PFSK-1 (cell line): ENCODE measurements at regions not wholly inside any gene's neighbourhood (a gene's known extent, or its start where the extent isn't known, plus 50 kb on each side); places are given as distances from the start of the nearest gene placed in this dataset.

Experiments used
- FOXP2 ChIP-seq: optimal IDR thresholded peaks from 2 replicates; pipeline ENCODE3; 2011; ENCODE audit warnings: borderline replicate concordance, control low read depth, inconsistent platforms; ENCODE audit not compliant: insufficient read depth; ENCODE audit errors: extremely low read length, extremely low read depth
- POLR2AphosphoS5 ChIP-seq: IDR thresholded peaks from 2 replicates; pipeline ENCODE4 v1.6.1; 2012; ENCODE audit warnings: low read depth, mild to moderate bottlenecking, control low read depth, low read length, moderate library complexity
- REST ChIP-seq, 2 experiments: IDR thresholded peaks; 2 replicates each; pipeline versions ENCODE4 v1.6.1 to v1.8.0; 2011 to 2012; ENCODE audit warnings: low read depth in 2 of 2, low read length in 2 of 2, control low read depth in 1 of 2, inconsistent platforms in 1 of 2, mild to moderate bottlenecking in 1 of 2, moderate library complexity in 1 of 2; ENCODE audit not compliant: insufficient read depth in 1 of 2
- SIN3A ChIP-seq: IDR thresholded peaks from 2 replicates; pipeline ENCODE4 v1.6.1; 2012; ENCODE audit warnings: mild to moderate bottlenecking, low read length, moderate library complexity, borderline replicate concordance; ENCODE audit not compliant: insufficient read depth
- TAF1 ChIP-seq: IDR thresholded peaks from 2 replicates; pipeline ENCODE4 v1.6.1; 2012; ENCODE audit warnings: low read length, control low read depth, borderline replicate concordance; ENCODE audit not compliant: insufficient read depth

GRCh38 chr4:126907389-126907788 lies 725.4 kb upstream of the INTU start:
- no peak for TF ChIP-seq REST (IDR thresholded peaks at IDR 0.05; ENCODE audit: insufficient read depth in 1 of 2, low read depth in 2 of 2, low read length in 2 of 2)
- no peak for TF ChIP-seq FOXP2
- no peak for TF ChIP-seq POLR2AphosphoS5
- TF ChIP-seq TAF1: no peak
- no peak for TF ChIP-seq SIN3A

GRCh38 chr4:126916049-126916625 lies 716.6 kb upstream of the INTU start:
- TF ChIP-seq REST (IDR thresholded peaks at IDR 0.05; ENCODE audit: insufficient read depth in 1 of 2, low read depth in 2 of 2, low read length in 2 of 2): no peak
- no peak for TF ChIP-seq POLR2AphosphoS5
- TF ChIP-seq TAF1: no peak
- TF ChIP-seq SIN3A: no peak
- TF ChIP-seq FOXP2: no peak

GRCh38 chr4:126916626-126917140 lies 716.1 kb upstream of the INTU start:
- TF ChIP-seq TAF1: no peak
- TF ChIP-seq SIN3A: no peak
- no peak for TF ChIP-seq FOXP2
- TF ChIP-seq REST (IDR thresholded peaks at IDR 0.05; ENCODE audit: insufficient read depth in 1 of 2, low read depth in 2 of 2, low read length in 2 of 2): no peak
- TF ChIP-seq POLR2AphosphoS5: no peak

GRCh38 chr4:126924237-126924636 lies 708.5 kb upstream of the INTU start:
- TF ChIP-seq FOXP2: no peak

- no peak for TF ChIP-seq POLR2AphosphoS5
- TF ChIP-seq SIN3A: no peak
- TF ChIP-seq TAF1: no peak
- no peak for TF ChIP-seq FOXP2
- no peak for TF ChIP-seq REST (IDR thresholded peaks at IDR 0.05; ENCODE audit: insufficient read depth in 1 of 2, low read depth in 2 of 2, low read length in 2 of 2)
Observed at GRCh38 chr4:126935801-126936200, 697.0 kb upstream of the INTU start.
